Fibroblast of skin of abdomen (primary cell): ENCODE measurements at regions not wholly inside any gene's neighbourhood (a gene's known extent, or its start where the extent isn't known, plus 50 kb on each side); places are given as distances from the start of the nearest gene placed in this dataset.

ENCODE experiments used
- DNase-seq: peaks from one replicate; pipeline ENCODE4 v3.0.0-alpha.2; 2013

DNA sequence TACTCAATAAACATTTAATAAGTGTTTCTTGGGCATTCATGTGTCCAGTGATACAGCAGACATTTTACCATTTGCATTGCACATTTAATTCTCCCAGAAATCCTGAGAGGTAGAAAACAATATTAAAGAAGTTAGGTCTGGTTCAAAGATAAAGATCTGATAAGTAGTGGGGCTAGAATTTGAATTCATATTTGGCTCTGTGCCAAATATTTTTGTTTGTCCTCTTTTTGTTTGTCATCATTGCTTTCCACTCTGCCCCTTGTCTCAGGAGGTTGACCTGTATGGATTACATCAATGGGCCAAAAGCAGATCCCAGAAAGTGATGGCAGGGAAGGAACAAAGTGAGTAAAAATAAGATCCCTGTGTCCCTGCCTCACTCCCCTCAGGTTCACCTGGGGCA lies 441.9 kb upstream of the PKDCC start:
- no peak for DNase-seq

DNA sequence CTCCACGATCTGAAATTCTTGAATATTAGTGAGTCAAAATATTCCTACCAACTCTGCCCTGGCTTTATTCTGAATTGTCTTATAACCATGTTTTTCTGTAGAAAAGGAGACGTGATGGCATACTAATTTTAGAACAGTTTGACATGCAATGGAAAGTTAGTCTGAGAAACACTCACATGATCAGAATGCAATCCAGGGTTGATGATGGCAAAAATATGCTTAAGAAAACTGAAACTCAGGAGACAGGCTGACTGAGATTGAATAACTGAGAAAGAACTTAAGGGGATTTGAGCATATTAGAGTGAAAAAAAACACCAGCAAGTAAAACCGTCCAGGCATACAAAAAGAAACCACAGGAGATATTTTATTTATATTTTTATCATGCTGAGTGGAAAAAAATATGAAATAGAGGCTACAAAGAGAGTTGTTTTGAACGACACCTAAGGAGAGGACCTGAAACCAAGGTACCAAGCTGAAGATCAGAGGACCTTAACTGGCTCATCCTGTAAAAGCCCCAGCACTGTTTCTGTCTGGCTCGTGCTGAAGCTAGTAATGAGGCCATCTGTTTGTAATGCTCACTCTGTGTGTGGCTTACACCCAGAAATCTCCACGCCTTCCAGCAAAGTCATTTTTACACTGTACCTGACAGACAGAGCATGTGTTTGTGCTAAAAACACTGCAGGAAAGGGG lies 437.2 kb upstream of the PKDCC start:
- DNase-seq, result peak; percentile 71

DNA sequence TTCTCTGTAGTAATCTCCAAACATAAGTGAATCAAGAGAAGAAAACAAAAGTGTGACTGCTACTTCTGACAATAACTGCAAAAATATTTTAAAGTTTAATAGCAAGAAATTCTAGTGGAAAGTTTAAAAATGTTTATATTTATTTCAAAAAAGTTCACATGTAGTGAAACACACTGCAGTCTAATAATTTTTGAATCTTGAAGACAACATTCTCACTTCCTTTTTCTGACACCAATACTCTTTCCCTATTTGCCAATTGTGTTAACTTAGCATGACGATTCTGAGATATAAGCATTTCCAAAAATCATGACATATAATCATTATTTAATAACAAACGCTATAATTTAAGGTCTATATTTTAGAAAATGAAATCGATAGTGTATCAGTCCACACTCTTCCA lies 429.1 kb upstream of the PKDCC start:
- no peak for DNase-seq

DNA sequence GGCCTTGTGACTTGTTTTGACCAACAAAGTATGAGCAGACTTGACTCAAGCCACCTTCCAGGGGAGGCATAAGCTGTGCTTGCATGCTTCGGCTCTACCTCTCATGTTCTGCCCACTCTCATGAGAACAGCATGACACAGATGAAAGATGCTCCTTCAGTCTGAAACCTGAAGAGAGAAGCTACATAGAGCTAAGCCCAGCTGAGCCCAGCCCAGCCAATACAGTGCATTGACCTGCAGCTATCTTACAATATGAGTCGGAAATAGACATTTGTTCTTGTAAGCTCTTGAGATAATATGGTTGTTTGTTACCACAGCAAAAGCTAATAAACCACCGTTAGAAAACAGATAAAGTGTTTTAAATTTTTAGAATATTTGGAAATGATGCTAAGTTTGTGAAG lies 426.7 kb upstream of the PKDCC start:
- DNase-seq, result no peak

DNA sequence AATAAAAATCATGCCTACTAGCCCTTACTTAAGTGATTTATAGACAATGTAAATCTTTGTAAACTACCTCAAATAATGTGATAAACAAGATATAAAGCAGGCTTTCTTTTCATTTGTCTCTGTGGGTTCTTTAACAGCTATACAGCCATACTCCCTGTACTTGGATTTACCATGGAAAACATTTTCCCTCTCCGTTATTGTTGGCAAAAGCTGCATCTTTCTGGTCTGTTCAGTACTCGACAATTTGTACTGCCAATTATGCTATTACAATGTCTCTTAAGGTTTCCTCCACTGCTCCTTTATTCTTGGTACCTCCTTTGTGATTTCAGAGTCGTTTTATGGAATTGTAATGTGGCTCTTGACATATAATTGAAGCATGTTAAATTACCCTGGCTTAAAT lies 426.3 kb upstream of the PKDCC start:
- DNase-seq, result no peak

DNA sequence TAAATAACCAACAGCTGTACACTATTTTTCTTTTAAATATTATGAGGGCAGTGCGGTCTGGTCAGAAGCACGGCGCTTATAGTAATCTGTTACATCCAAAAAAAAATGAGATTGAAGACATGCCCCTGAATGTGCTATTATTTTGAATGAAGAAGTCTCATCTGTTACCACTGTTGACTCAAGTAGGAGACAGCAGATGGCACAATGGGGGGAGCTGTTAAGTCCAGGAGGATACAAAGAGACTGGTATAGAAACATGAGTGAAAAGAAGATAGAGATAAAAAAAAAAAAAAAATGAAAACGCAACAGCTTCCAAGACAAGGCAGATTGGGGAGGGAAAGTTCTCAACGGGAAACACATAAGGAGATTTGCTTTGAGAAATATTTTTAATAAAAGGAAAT lies 425.5 kb upstream of the PKDCC start:
- no peak for DNase-seq

DNA sequence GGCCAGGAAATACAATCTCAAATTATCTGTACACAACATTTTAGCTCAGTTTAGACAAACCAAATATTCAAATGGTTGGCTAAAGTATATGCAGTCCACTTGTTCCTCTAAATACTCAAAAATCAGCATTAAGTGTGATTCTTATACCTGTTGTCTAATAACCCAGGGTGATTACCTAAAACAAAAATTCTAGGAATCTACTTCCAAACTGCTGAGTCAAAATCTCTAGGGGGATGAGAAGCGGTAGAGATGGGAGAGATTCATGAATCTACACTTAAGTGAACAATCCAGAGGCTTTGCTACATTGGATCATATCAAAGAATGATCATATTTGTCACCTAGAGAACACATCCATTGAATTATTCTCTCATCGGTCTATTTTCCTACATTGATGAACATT lies 420.9 kb upstream of the PKDCC start:
- DNase-seq, result no peak

DNA sequence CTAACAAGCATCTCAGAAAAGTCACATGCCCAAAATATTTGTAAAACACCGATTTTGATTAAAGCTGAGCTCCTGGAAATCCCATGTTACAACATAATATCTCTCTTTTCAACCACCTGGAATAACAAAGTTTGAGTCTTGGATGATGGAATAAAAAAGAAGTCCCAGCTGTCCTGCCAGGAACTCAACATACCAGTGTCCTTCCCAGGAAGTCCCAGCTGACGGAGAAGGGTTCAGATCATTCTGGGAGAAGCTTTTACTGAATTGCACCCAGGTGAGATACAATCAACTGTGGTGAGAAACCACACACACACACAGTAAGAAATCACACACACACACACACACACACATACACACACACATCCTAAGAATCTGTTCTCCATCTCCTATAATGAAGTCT lies 413.1 kb upstream of the PKDCC start:
- DNase-seq, result no peak

DNA sequence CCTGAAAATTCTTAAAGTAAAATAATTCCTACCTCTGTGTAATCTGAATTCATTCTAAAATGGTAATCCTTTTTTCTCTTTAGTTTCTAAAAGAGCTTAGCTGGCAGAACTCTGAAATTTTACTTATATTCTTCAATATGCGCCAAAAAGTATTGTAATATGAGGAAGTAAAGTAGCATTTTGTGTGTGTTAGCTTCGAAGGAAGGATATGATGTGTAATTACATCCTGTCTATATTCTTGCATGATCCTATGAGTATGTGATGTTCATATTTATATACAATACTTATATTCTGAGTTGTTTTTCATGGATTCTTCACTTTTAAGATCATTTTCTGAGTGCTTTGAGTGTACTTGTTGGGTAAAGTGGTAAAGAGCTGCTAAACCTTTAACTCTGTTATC lies 402.9 kb upstream of the PKDCC start:
- no peak for DNase-seq

DNA sequence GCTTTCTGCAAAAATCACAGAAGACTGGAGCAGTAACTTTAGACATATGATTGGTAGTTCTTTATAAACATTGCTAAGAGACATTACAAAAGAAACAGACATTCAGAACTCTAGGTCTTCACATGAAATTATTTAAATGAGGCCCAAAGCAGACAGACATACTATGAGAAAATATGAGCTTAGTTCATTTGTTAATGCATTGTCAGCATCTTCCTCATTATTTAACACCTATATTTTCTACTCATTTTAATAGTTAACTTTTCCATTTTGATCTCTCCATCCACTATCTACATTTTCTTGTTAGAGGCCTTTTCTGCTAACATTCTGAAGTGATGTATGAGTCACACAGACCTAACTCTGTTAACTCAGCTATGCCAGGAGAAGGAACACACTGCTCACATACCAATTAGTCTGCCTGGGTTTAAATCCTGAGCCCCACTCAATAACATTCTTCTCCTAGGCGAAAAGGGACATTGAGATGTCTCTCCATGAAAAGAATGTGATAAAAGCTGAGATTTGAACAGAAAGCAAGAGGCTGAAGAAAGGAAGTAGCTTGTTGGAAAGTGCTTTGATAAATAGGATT lies 400.3 kb upstream of the PKDCC start:
- DNase-seq, result peak; percentile 2

DNA sequence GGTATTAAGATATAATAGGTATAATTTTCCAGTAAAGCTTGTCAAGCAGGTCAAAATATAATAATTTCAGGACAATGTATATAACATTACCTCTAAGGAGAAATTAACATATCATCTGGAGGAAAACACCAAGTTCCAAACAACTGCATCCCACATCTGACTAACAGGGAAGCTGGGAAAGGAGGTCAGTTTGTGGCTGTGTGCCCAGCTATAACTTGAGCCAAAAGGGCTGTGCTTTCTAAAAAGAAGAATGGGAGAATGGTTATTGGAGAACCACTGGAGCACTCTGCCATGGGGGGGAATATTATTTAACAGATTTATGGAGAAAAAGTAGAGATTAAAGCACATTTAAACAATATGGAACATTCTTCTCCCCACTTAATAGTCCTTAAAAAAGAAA lies 390.6 kb upstream of the PKDCC start:
- no peak for DNase-seq

DNA sequence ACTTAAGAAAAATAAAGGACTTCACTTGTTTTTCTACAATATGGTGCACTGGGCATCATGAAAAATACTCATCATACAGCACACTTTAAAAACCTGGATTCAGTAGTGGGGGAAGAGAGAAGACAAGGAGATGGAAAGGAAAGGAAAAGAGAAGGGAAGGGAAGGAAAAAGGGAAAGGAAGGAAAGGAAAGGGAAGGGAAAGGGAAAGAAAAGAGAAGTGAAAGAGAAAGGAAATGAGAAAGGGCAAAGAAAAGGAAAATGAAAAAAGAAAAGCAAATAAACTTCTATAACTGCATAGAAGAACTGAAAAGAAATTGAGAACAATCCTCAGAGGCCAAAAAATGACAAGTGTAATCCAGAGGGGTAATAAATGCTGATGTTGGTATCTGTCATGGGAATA lies 388.1 kb upstream of the PKDCC start:
- no peak for DNase-seq

DNA sequence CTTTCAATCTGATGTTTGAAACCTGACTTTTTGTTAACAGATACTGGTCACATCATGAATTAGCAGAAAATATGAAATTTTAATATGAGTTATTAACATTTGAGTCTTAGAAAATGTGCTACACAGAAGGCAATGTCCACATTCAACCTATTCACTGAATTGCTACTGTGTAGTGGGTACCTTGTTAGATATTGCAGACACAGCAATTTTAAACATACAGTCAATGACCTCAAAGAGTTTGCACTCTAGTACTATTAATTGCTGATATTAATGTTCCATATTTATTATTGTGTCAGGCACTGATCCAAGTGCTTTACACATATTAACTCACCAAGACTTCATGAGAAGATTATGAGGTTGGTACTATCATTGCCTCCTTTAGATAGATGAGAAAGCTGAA lies 385.4 kb upstream of the PKDCC start:
- DNase-seq, result no peak

DNA sequence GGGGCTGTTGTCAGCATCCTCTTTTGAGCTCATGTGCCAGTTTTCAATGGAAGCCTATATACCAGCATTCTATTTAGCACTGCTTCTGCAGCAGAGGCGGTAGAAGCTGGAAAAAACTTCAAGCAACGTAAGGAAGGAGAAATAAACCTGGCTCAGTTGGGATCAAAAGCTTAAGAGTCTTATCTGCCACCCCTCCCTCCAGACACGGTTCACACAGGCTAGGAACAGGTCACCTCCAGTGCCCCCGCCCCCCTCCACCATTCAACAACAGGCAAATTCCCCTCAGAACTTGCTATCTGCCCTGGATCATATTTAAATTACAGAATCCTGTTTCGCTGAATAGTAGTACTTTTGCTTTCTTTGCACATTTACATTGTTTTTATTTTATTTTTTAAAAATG lies 384.8 kb upstream of the PKDCC start:
- DNase-seq, result no peak

DNA sequence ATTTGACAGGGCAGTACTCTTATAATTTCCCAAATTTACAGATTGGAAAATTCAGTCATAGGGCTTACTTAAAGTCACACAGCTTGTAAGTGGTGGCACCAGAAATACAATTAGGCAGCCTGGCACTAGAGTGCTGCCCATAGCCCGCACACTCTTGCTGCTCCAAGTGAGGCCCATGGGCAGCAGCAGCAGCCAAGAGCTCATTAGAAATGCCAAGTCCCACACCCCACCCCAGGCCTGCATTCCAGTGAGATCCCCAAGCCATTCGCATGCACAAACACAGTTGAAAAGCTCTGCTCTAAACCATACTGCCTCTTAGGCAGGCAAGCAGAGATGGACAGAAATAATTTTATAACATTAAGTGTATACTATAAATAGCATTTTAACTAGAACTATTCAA lies 379.3 kb upstream of the PKDCC start:
- no peak for DNase-seq

DNA sequence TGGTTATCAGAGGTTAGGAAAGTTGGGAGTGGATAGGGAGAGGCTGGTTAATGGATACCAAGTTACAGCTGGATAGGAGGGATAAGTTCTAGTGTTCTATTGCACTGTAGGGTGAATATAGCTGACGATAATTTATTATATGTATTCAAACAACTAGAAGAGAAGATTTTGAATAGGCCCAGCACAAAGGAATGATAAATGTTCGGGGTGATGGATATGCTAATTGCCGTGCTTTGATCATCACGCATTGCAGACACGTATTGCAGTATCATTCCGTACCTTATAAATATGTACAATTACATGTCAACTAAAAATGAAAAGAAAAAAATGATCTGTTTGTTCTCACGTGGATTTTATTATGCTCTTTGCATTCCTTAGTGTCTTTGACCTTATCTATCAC lies 369.2 kb upstream of the PKDCC start:
- no peak for DNase-seq

DNA sequence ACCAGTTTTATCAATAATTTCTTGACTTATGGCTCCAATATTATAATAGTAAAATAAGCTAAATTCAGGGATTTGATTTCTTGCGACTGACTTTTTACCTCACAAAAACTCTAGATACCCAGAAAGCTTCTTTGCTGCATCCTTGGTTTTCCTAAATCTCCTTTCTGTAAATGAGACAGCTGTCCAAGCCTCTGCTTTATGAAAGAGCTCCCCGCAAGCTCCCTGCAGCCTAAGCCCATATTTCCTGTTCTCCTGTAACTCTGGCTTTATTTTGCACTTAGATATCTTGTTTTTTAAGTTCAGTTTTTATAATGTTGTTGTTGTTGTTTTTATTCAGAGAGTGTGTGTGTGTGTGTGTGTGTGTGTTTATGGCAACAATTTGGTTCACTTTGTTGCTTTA lies 361.7 kb upstream of the PKDCC start:
- no peak for DNase-seq

DNA sequence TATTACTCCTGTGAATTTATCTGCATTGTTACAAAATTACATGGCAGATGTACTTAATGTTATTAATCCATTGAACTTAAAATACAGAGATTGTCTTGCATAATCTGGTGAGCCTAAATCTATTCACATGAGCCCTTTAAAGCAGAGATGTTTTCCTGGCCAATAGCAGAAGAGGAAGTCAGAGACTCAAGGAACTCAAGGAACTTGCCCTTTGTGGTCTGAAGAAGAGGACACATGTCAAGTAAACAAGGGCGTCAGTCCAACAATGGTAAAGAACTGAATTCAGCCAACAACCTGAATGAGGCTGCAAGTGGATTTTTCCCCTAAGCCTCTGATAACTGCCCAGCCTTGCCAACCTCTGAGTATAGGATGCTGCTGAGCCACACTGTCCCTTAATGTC lies 356.3 kb upstream of the PKDCC start:
- DNase-seq, result no peak

DNA sequence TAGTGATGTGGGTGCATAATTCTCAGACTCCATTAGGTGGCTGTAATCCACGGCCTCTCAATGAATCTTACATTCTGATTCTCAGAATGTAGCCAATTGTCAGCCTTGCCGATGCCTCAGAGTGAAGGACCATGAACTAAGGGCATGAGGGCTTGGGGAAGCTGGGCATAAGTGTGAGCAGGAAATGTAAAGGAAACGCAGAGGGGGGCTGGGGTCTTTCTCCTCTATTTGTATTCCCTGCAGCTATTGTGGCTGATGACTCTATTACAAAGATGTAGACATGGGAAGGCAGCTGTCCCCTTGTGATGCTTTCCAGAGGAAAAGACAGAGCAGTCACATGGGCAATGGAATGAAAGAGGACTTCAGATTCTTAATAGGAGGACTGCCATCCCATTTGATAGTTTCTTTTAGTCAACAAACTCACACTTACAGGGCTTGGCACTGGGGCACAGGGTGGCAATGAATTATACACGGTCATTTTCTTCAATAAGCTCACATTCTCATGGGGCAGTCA lies 353.2 kb upstream of the PKDCC start:
- DNase-seq, result no peak

DNA sequence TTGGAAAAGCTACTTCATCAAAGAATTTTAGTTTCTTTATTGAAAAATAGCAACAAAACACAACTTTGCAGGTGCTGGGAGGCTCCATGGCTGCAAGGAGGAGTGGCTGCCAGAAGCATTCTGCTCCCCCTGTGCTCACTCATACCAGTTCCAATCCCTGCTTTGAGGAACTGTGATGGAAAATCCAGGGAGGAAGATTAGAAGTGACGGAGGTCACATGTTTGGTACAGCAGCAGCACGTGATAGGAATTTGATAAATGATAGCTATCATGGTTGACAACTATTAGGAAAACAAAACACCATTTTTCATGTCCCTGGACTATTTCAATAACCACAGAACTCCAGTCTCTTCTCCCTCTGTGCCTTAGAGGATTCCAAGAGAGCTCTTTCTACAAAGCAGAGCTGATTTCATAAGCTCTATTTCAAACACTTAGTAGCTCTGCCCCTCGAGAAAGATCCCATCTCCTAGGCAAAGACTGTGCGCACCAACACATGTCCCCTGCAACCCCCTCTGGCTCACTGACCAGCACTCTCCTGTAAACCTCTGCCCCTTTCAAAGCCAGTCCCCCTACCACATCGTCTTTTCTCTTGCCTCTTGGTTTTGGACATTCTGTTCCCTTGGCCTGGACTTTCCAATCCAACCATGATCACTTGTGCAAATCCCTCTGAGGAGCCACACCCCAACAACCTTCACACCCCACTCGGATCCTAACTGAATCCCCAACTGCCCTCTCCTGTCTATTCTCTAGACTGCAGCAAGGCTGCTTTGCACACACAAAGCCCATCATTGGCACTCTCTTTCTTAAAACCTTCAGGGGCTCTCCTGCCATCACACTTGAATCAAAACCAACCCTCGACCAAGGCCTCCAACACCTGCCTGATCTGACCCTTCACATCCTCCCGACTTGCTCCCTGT lies 352.4 kb upstream of the PKDCC start:
- DNase-seq, result no peak

DNA sequence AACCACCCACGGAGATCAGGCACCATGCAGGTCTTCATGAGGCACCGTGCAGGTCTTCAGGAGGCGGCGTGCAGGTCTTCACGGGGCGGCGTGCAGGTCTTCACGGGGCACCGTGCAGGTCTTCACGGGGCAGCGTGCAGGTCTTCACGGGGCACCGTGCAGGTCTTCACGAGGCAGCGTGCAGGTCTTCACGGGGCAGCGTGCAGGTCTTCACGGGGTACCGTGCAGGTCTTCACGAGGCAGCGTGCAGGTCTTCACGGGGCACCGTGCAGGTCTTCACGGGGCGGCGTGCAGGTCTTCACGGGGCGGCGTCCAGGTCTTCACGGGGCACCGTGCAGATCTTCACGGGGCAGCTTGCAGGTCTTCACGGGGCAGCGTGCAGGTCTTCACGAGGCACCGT lies 350.4 kb upstream of the PKDCC start:
- no peak for DNase-seq

DNA sequence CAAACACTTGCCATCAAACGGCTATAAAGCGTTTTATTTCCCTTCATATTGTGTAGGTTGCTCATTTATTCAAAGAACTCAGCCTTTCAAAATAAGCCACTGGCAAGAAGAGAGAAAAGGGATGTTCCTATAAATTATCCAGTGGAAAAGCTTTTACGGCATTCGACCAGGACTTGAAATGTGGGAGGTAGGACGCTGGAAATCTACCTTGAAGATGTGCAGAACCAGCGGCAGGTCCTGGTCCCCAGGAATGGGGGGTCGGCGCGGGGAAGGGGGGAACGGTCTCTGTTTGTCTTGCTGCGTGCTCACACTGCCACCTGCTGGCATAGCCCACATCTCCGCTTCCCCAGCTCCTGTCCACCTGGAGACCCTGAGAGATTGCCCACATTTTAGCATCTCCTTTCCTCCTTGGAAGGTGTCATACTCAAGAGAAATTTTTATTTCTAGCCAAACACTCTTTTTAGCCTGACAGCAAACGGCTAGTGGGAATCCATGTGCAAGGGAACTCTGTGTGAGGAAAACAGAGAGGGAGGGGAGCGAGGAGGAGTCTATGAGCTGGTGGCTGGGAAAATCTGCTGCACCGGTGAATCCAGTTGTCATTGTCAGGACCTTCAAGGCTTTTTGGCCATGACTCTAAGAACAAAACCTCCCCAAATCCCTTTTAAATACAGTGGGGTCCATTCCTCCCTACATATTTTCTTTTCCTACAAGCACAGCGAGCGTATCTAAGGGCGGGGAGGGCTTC lies 349.0 kb upstream of the PKDCC start:
- peak; percentile 10 for DNase-seq

DNA sequence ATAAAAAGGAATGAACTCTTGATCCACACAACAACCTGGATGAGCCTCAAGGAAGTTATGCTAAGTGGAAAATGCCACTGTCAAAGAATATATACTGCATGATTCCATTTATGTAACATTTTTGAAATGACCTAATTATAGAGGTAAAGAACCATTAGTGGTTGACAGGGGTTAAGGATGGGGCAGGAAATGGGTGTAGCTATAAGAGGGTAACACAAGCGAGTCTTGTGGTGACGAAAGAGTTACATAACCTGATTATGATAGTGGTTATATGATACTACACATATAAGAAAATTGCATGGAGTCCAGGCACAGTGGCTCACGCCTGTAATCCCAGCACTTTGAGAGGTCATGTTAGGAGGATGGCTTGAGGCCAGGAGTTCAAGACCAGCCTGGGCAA lies 346.6 kb upstream of the PKDCC start:
- DNase-seq, result no peak
